Lung (tissue), 11 donors: ENCODE measurements at regions not wholly inside any gene's neighbourhood (a gene's known extent, or its start where the extent isn't known, plus 50 kb on each side); places are given as distances from the start of the nearest gene placed in this dataset.

ENCODE experiments used
- ATAC-seq: fragments of 200-7000 bp; cut with Tn5 transposase; one replicate; pipeline ENCODE4 v1.9.1; 2020; ENCODE audit warnings: moderate number of reproducible peaks; ENCODE audit not compliant: insufficient read depth, low FRiP score
- DNase-seq, 3 donors: peaks; one replicate each; pipeline ENCODE4 v3.0.0-alpha.2; 2013 to 2017
- H3K27ac ChIP-seq, 2 donors: one replicate each; pipeline ENCODE4 v1.5.1; 2013; ENCODE audit warnings: mild to moderate bottlenecking in 2 of 2, moderate library complexity in 2 of 2, control low read depth in 1 of 2, inconsistent platforms in 1 of 2, low read depth in 1 of 2, low read length in 1 of 2
- H3K27me3 ChIP-seq, 3 donors: one replicate each; pipeline ENCODE4 v1.5.1; 2013; ENCODE audit warnings: low read length in 2 of 3; ENCODE audit not compliant: control insufficient read depth in 3 of 3, insufficient read depth in 3 of 3
- H3K36me3 ChIP-seq, 4 donors: one replicate each; pipeline ENCODE4 v1.5.1; 2013; ENCODE audit warnings: low read length in 4 of 4, mild to moderate bottlenecking in 1 of 4, moderate library complexity in 1 of 4; ENCODE audit not compliant: control insufficient read depth in 4 of 4, insufficient read depth in 4 of 4
- H3K4me1 ChIP-seq, 5 donors: one replicate each; pipeline ENCODE4 v1.5.1; 2013; ENCODE audit warnings: low read length in 5 of 5, mild to moderate bottlenecking in 2 of 5, moderate library complexity in 1 of 5; ENCODE audit not compliant: control insufficient read depth in 5 of 5, insufficient read depth in 5 of 5
- H3K4me3 ChIP-seq: one replicate; pipeline ENCODE4 v1.5.1; 2013; ENCODE audit warnings: mild to moderate bottlenecking, control low read depth, moderate library complexity
- H3K9ac ChIP-seq, 2 donors: one replicate each; pipeline ENCODE4 v1.5.1; 2013; ENCODE audit warnings: low read length in 2 of 2, control low read depth in 1 of 2; ENCODE audit not compliant: insufficient read depth in 1 of 2
- H3K9me3 ChIP-seq, 4 donors: one replicate each; pipeline ENCODE4 v1.5.1; 2013; ENCODE audit warnings: low read length in 3 of 4, mild to moderate bottlenecking in 1 of 4, moderate library complexity in 1 of 4; ENCODE audit not compliant: control insufficient read depth in 4 of 4, insufficient read depth in 3 of 4
- CTCF ChIP-seq: IDR thresholded peaks from 2 replicates; pipeline ENCODE4 v1.5.1; 2012; ENCODE audit warnings: mild to moderate bottlenecking; ENCODE audit errors: control extremely low read depth, extremely low read depth
- WGBS, 2 donors: extraction: QIAGEN DNeasy Blood & Tissue Kit; methylation state at CpG; one replicate each; pipeline ENCODE4 v1.1.7; 2013; 5-methylcytosine and 5-hydroxymethylcytosine counted together
- donor health status: control.
- donor health status: control.
- donor health status: Bipolar disorder and iron deficiency.
- donor health status: healthy.
- donor health status: DM: yes; HTN: yes; CAD: no.

- 50 to 56% methylated on average over 6 of the region's 6 CpGs for WGBS, 2 donors
These were observed 231.5 kb upstream of the SPRED2 start for GRCh38 chr2:65663831-65664407.

GRCh38 chr2:65662654-65663432 is 230.4 kb upstream of the SPRED2 start:
- Histone ChIP-seq H3K4me1 (peaks cover 0 to 15% (median 3%) of the 10 kb centered on the region in 5 donors), H3K4me3 (no peak overlapping the region), H3K27me3 (peaks cover 0 to 4% (median 0%) of the 10 kb centered on the region in 3 donors), H3K9ac (no peak overlapping the region), H3K9me3 (peaks cover 0 to 4% (median 0%) of the 10 kb centered on the region in 4 donors), H3K36me3 (no peaks in the 10 kb centered on the region), H3K27ac (no peak overlapping the region)
- DNase-seq (peak; percentile 54 to 74 (median 66)), ATAC-seq (no peak)
- WGBS, 2 donors = 72 to 86% methylated on average over 17 of the region's 17 CpGs
- no peak for TF ChIP-seq CTCF

More at GRCh38 chr2:65663831-65664407, 231.5 kb upstream of the SPRED2 start:
- H3K27ac ChIP-seq = no peak overlapping the region
- no peak for ATAC-seq
- H3K36me3 ChIP-seq = no peaks in the 10 kb centered on the region
- H3K9me3 ChIP-seq = peaks cover 0 to 9% (median 6%) of the 10 kb centered on the region in 4 donors
- H3K4me3 ChIP-seq = no peak overlapping the region
- DNase-seq = no peak
- H3K27me3 ChIP-seq = peaks cover 0 to 4% (median 0%) of the 10 kb centered on the region in 3 donors
- no peak for TF ChIP-seq CTCF
- no peak overlapping the region for H3K9ac ChIP-seq
- peaks cover 0 to 12% (median 3%) of the 10 kb centered on the region in 5 donors for H3K4me1 ChIP-seq

- no peak for TF ChIP-seq CTCF
- Histone ChIP-seq H3K9ac (no peak overlapping the region), H3K9me3 (peaks cover 0 to 2% (median 0%) of the 10 kb centered on the region in 4 donors), H3K4me1 (peaks cover 0 to 15% (median 3%) of the 10 kb centered on the region in 5 donors), H3K4me3 (no peak overlapping the region), H3K36me3 (no peaks in the 10 kb centered on the region), H3K27me3 (peaks cover 0 to 4% (median 0%) of the 10 kb centered on the region in 3 donors), H3K27ac (no peak overlapping the region)
- DNase-seq (peak; percentile 22 to 46 (median 36)), ATAC-seq (no peak)
- 70 to 73% methylated on average over 8 of the region's 8 CpGs for WGBS, 2 donors
These were observed 229.7 kb upstream of the SPRED2 start for GRCh38 chr2:65661980-65662653.
